H1 (cell line): ENCODE measurements at regions not wholly inside any gene's neighbourhood (a gene's known extent, or its start where the extent isn't known, plus 50 kb on each side); places are given as distances from the start of the nearest gene placed in this dataset.

ENCODE experiments used
- SIN3A ChIP-seq, 2 experiments: IDR thresholded peaks in 1 of 2; conservative IDR thresholded peaks in 1 of 2; 2 replicates each; pipeline ENCODE4 v1.6.1; 2011 to 2012; ENCODE audit warnings: low read length in 2 of 2, improper control_type of control experiment in 1 of 2, low read depth in 1 of 2, mild to moderate bottlenecking in 1 of 2
- SIRT6 ChIP-seq: IDR thresholded peaks from one replicate; pipeline ENCODE4 v1.7.1; 2012; ENCODE audit warnings: low read length, inconsistent platforms
- SP4 ChIP-seq: IDR thresholded peaks from 2 replicates; pipeline ENCODE4 v1.6.1; 2012; ENCODE audit warnings: low read length, inconsistent platforms
- SRF ChIP-seq: IDR thresholded peaks from 2 replicates; pipeline ENCODE4 v1.6.1; 2011; ENCODE audit warnings: mild to moderate bottlenecking, low read depth, low read length, moderate library complexity
- TCF12 ChIP-seq: IDR thresholded peaks from 2 replicates; pipeline ENCODE4 v1.6.1; 2011; ENCODE audit warnings: low read depth, mild to moderate bottlenecking, low read length
- ZNF274 ChIP-seq: IDR thresholded peaks from 2 replicates; pipeline ENCODE4 v1.7.0; 2012; ENCODE audit warnings: low read length, borderline replicate concordance; ENCODE audit errors: extremely low read depth

- TF ChIP-seq TCF12 (no peak), SIN3A (conservative IDR thresholded peaks at IDR 0.05 in 1 of 2, IDR thresholded peaks at IDR 0.05 in 1 of 2; ENCODE audit: low read depth in 1 of 2, low read length in 2 of 2) (0 out of 4 replicates have a peak, but pooled peaks of 1 of the 2 experiments have one; percentile 42), SP4 (no peak), SIRT6 (no peak), ZNF274 (no peak), SRF (no peak)
- TF ChIP-seq, all 59 proteins: peak for 5
Measured at GRCh38 chr21:15444118-15444960, 285.4 kb upstream of the USP25 start (continued).
